ENCODE measurements at regions not wholly inside any gene's neighbourhood (a gene's known extent, or its start where the extent isn't known, plus 50 kb on each side); places are given as distances from the start of the nearest gene placed in this dataset.

GRCh38 chrX:95995583-95995982, 689.1 kb upstream of the DIAPH2 start:
- H3K27me3 ChIP-seq (replicated peaks in 1 of 7) = no peaks in the 10 kb centered on the region
- intact Hi-C loops (cut with DNase I; ENCODE audit: low total_unique reads) = no loop called here
- H3K4me3 ChIP-seq = no peak overlapping the region
- no peak overlapping the region for H3K27ac ChIP-seq
- DNase-seq = no peak
- no peaks in the 10 kb centered on the region for H3K4me1 ChIP-seq
- WGBS, 5 donors = 82 to 97% (median 92%) methylated on average over 3 of the region's 3 CpGs
- H3K36me3 ChIP-seq = no peaks in the 10 kb centered on the region
- TF ChIP-seq POLR2A (IDR thresholded peaks at IDR 0.05) (no peak), POLR2AphosphoS5 (IDR thresholded peaks at IDR 0.05) (no peak), CTCF (IDR thresholded peaks at IDR 0.05 in 8 of 11, conservative IDR thresholded peaks at IDR 0.05 in 3 of 11) (no peak)
- H3K9me3 ChIP-seq = no peaks in the 10 kb centered on the region

GRCh38 chrX:95996294-95996693, 688.3 kb upstream of the DIAPH2 start:
- H3K4me3 ChIP-seq = no peak overlapping the region
- TF ChIP-seq POLR2A (IDR thresholded peaks at IDR 0.05) = no peak
- no peak for DNase-seq
- 50 to 68% (median 63%) methylated on average over 1 of the region's 1 CpG for WGBS, 5 donors
- H3K4me1 ChIP-seq = no peaks in the 10 kb centered on the region
- H3K36me3 ChIP-seq = no peaks in the 10 kb centered on the region
- H3K27ac ChIP-seq = no peak overlapping the region
- H3K9me3 ChIP-seq = no peaks in the 10 kb centered on the region
- intact Hi-C loops (cut with DNase I; ENCODE audit: low total_unique reads) = no loop called here
- no peaks in the 10 kb centered on the region for H3K27me3 ChIP-seq (replicated peaks in 1 of 7)

GRCh38 chrX:96002431-96002830, 682.2 kb upstream of the DIAPH2 start:
- Histone ChIP-seq H3K4me3 (no peak overlapping the region), H3K4me1 (no peaks in the 10 kb centered on the region), H3K36me3 (no peaks in the 10 kb centered on the region), H3K27ac (no peak overlapping the region), H3K9me3 (no peaks in the 10 kb centered on the region), H3K27me3 (replicated peaks in 1 of 7) (no peaks in the 10 kb centered on the region)
- DNase-seq = no peak
- TF ChIP-seq POLR2AphosphoS5 (IDR thresholded peaks at IDR 0.05) (no peak), POLR2A (IDR thresholded peaks at IDR 0.05) (no peak), CTCF (IDR thresholded peaks at IDR 0.05 in 8 of 11, conservative IDR thresholded peaks at IDR 0.05 in 3 of 11) (no peak)
- 59 to 68% (median 61%) methylated on average over 5 of the region's 5 CpGs for WGBS, 5 donors
- intact Hi-C loops (cut with DNase I; ENCODE audit: low total_unique reads) = no loop called here

GRCh38 chrX:96004386-96004785, 680.3 kb upstream of the DIAPH2 start:
- 62 to 87% (median 68%) methylated on average over 2 of the region's 2 CpGs for WGBS, 5 donors
- TF ChIP-seq POLR2AphosphoS5 (IDR thresholded peaks at IDR 0.05) (no peak), CTCF (IDR thresholded peaks at IDR 0.05 in 8 of 11, conservative IDR thresholded peaks at IDR 0.05 in 3 of 11) (no peak), POLR2A (IDR thresholded peaks at IDR 0.05) (no peak)
- no peaks in the 10 kb centered on the region for H3K36me3 ChIP-seq
- H3K27ac ChIP-seq = no peak overlapping the region
- H3K27me3 ChIP-seq (replicated peaks in 1 of 7) = no peaks in the 10 kb centered on the region
- no peak for DNase-seq
- H3K9me3 ChIP-seq = peaks cover 0 to 2% (median 0%) of the 10 kb centered on the region in 8 donors
- H3K4me3 ChIP-seq = no peak overlapping the region
- no peaks in the 10 kb centered on the region for H3K4me1 ChIP-seq
- intact Hi-C loops (cut with DNase I; ENCODE audit: low total_unique reads) = no loop called here

- no peak overlapping the region for H3K27ac ChIP-seq
- no peaks in the 10 kb centered on the region for H3K4me1 ChIP-seq
- 73 to 93% (median 81%) methylated on average over 4 of the region's 4 CpGs for WGBS, 5 donors
- DNase-seq = no peak
- H3K9me3 ChIP-seq = peaks cover 0 to 7% (median 0%) of the 10 kb centered on the region in 8 donors
- H3K36me3 ChIP-seq = no peaks in the 10 kb centered on the region
- intact Hi-C loops (cut with DNase I; ENCODE audit: low total_unique reads) = no loop called here
- no peak overlapping the region for H3K4me3 ChIP-seq
- TF ChIP-seq POLR2A (IDR thresholded peaks at IDR 0.05) = no peak
- no peak for TF ChIP-seq POLR2AphosphoS5 (IDR thresholded peaks at IDR 0.05)
- TF ChIP-seq CTCF (IDR thresholded peaks at IDR 0.05 in 8 of 11, conservative IDR thresholded peaks at IDR 0.05 in 3 of 11) = no peak
- no peaks in the 10 kb centered on the region for H3K27me3 ChIP-seq (replicated peaks in 1 of 7)
These were observed 678.4 kb upstream of the DIAPH2 start for GRCh38 chrX:96006281-96006680.

Data from spleen (tissue), 11 donors.